SH-SY5Y (cell line): ENCODE measurements at regions not wholly inside any gene's neighbourhood (a gene's known extent, or its start where the extent isn't known, plus 50 kb on each side); places are given as distances from the start of the nearest gene placed in this dataset.

Experiments used
- GATA2 ChIP-seq: IDR thresholded peaks from 2 replicates; pipeline ENCODE4 v1.6.1; 2011; ENCODE audit warnings: mild to moderate bottlenecking, low read depth, low read length
- GATA3 ChIP-seq: IDR thresholded peaks from 2 replicates; pipeline ENCODE4 v1.6.1; 2011; ENCODE audit warnings: low read depth, mild to moderate bottlenecking, low read length, moderate library complexity

DNA sequence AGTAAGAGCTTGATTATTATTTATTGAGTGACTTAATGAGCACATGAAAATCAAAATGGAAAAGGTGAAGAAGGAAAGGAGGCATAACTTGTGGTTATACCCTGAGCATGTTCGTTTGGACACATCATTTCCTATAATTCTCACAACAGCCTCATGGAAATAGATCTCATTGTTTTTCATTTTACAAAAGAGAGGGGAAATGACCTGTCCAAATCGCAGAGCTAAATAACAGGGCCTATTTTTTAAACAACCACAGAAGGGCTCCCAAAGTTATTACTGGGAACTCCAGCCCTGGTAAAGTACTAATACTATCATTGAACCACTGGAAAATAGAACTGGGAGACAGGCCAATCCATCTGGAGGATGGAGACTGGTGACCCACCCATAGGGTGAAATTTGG lies 317.7 kb upstream of the C16orf82 start:
- TF ChIP-seq GATA2: no peak
- no peak for TF ChIP-seq GATA3
